ENCODE measurements at regions not wholly inside any gene's neighbourhood (a gene's known extent, or its start where the extent isn't known, plus 50 kb on each side); places are given as distances from the start of the nearest gene placed in this dataset.

DNA sequence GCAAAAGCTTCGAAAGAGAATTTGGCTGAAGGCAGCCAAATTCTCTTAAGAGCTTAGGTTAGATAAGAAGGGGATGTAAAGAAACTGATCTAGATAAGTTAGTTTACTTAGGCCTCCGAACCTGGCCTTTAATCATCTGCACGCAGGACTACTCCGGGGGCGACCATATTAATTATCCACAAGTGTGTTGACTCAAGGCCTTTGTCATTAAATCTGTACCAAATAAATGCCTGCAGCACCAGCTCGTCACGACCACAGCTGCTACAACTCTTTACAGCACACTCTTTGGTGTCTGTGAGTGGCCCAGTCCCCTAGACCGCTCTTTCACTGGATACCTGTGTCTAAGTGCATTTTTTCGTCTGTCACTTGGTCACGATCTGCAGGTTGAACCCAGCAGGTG is 69.8 kb upstream of the LSM8 start:
- WGBS, 2 experiments (ENCODE audit: extremely low coverage in 2 of 2, insufficient read length in 1 of 2) = 67% methylated on average over 3 of the region's 10 CpGs; no CpG with 5 or more reads in 1 of the 2 experiments
- ChIA-PET CTCF (no interaction called here), POLR2A (ENCODE audit: unreplicated experiment) (no interaction called here)
- no peak overlapping the region for H4K91ac ChIP-seq (ENCODE audit: insufficient read depth, low read depth, low read length)
- no peaks in the 10 kb centered on the region for H3K27me3 ChIP-seq (ENCODE audit: control insufficient read depth, insufficient read depth, low read length)
- no peak overlapping the region for H3K9ac ChIP-seq (ENCODE audit: low read depth, low read length)
- H3K56ac ChIP-seq (ENCODE audit: extremely low read depth, insufficient read depth, low read length) = no peak overlapping the region
- no peaks in the 10 kb centered on the region for H3K4me1 ChIP-seq (ENCODE audit: control insufficient read depth, insufficient read depth, low read length)
- H3K4ac ChIP-seq (ENCODE audit: low read depth, low read length) = no peak overlapping the region
- no peak overlapping the region for H2AFZ ChIP-seq (replicated peaks; ENCODE audit: low read length, poor library complexity)
- dilution Hi-C loops (cut with HindIII; ENCODE audit: low sequenced_read_pairs, unreplicated experiment) = no loop called here
- in situ Hi-C loops (cut with MboI; ENCODE audit: low sequenced_read_pairs) = no loop called here
- H4K5ac ChIP-seq (ENCODE audit: low read depth, low read length) = no peak overlapping the region
- intact Hi-C loops (cut with micrococcal nuclease) = loop anchor here (5.0 kb wide), 1 partner anchor 48 kb away; no protein-coding TSS in a partner anchor
- H2BK20ac ChIP-seq (ENCODE audit: low read depth, low read length) = no peak overlapping the region
- no peak overlapping the region for H3K14ac ChIP-seq (replicated peaks; ENCODE audit: low read depth, low read length)
- H3K4me2 ChIP-seq (ENCODE audit: low read depth, low read length) = no peak overlapping the region
- H2BK15ac ChIP-seq (ENCODE audit: low read depth, low read length) = no peak overlapping the region
- no peak overlapping the region for H3K4me3 ChIP-seq (ENCODE audit: insufficient read depth, low read depth, low read length)
- H2AK5ac ChIP-seq (ENCODE audit: low read depth, low read length) = no peak overlapping the region
- H3K23ac ChIP-seq (ENCODE audit: low read depth, low read length) = no peak overlapping the region
- H3K9me1 ChIP-seq (ENCODE audit: insufficient read depth, low read length) = no peaks in the 10 kb centered on the region
- H3K9me3 ChIP-seq (ENCODE audit: control insufficient read depth, insufficient read depth, low read length) = no peaks in the 10 kb centered on the region
- H4K20me1 ChIP-seq (ENCODE audit: insufficient read depth, low read length) = no peaks in the 10 kb centered on the region
- no peak for DNase-seq
- BruUV-seq (replicated peaks) = no TSS peak
- H4K8ac ChIP-seq (ENCODE audit: low read depth in 2 of 2, low read length in 2 of 2) = no peak overlapping the region
- no peak overlapping the region for H2BK120ac ChIP-seq (ENCODE audit: low read depth, low read length)
- no peak for TF ChIP-seq MAFK (IDR thresholded peaks at IDR 0.05; ENCODE audit: low read depth, low read length)
- TF ChIP-seq, protein P1, sequence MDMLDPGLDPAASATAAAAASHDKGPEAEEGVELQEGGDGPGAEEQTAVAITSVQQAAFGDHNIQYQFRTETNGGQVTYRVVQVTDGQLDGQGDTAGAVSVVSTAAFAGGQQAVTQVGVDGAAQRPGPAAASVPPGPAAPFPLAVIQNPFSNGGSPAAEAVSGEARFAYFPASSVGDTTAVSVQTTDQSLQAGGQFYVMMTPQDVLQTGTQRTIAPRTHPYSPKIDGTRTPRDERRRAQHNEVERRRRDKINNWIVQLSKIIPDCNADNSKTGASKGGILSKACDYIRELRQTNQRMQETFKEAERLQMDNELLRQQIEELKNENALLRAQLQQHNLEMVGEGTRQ (IDR thresholded peaks at IDR 0.05; ENCODE audit: low read depth, low read length) = no peak
- TF ChIP-seq POLR2A (IDR thresholded peaks at IDR 0.05; ENCODE audit: low read depth, low read length) = no peak
- no peak for TF ChIP-seq MXI1 (IDR thresholded peaks at IDR 0.05; ENCODE audit: borderline replicate concordance, low read depth, low read length)
- no peak for TF ChIP-seq BHLHE40 (IDR thresholded peaks at IDR 0.05; ENCODE audit: low read depth, low read length)
- TF ChIP-seq CHD1 (IDR thresholded peaks at IDR 0.05; ENCODE audit: low read depth, low read length) = no peak
- TF ChIP-seq, protein P2, sequence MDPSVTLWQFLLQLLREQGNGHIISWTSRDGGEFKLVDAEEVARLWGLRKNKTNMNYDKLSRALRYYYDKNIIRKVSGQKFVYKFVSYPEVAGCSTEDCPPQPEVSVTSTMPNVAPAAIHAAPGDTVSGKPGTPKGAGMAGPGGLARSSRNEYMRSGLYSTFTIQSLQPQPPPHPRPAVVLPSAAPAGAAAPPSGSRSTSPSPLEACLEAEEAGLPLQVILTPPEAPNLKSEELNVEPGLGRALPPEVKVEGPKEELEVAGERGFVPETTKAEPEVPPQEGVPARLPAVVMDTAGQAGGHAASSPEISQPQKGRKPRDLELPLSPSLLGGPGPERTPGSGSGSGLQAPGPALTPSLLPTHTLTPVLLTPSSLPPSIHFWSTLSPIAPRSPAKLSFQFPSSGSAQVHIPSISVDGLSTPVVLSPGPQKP (IDR thresholded peaks at IDR 0.05; ENCODE audit: borderline replicate concordance, low read depth, low read length) = no peak
- H2AK9ac ChIP-seq (replicated peaks; ENCODE audit: low read depth, low read length, poor library complexity) = no peak overlapping the region
- H2BK5ac ChIP-seq (ENCODE audit: low read depth, low read length, poor library complexity, severe bottlenecking) = no peak overlapping the region
- H3K79me1 ChIP-seq (ENCODE audit: low read depth in 1 of 2, low read length in 2 of 2) = no peaks in the 10 kb centered on the region
- no peak overlapping the region for H3K18ac ChIP-seq (ENCODE audit: low read depth, low read length)
- no peak overlapping the region for H3K27ac ChIP-seq (ENCODE audit: insufficient read depth, low read length)
- no peaks in the 10 kb centered on the region for H3K36me3 ChIP-seq (ENCODE audit: control insufficient read depth, insufficient read depth, low read length)
- ATAC-seq (ENCODE audit: low read depth) = no peak

Measured in IMR-90 (cell line).